Embryonic facial prominence (tissue), 1 donor: ENCODE measurements at regions not wholly inside any gene's neighbourhood (a gene's known extent, or its start where the extent isn't known, plus 50 kb on each side); places are given as distances from the start of the nearest gene placed in this dataset.

Experiments
- DNase-seq: peaks from one replicate; pipeline ENCODE4 v3.0.0-alpha.2; 2016; ENCODE audit errors: extremely low spot score

GRCh38 chr7:31171984-31172383, 119.9 kb downstream of the ADCYAP1R1 start:
- no peak for DNase-seq

- no peak for DNase-seq
These were observed 119.2 kb downstream of the ADCYAP1R1 start for GRCh38 chr7:31171216-31171785.
